GM23338 (cell line): ENCODE measurements at regions not wholly inside any gene's neighbourhood (a gene's known extent, or its start where the extent isn't known, plus 50 kb on each side); places are given as distances from the start of the nearest gene placed in this dataset.

Experiments used
- ATAC-seq: fragments of 200-7000 bp; cut with Tn5 transposase; 3 replicates; pipeline ENCODE4 v1.9.1; 2020
- DNase-seq: peaks from one replicate; pipeline ENCODE4 v3.0.0-alpha.2; 2015; ENCODE audit warnings: low spot score
- H2AFZ ChIP-seq: fragments of 200-600 bp; sonication (generic); 2 replicates; pipeline ENCODE4 v1.8.0; 2016; ENCODE audit warnings: antibody characterized with exemption, mild to moderate bottlenecking, moderate library complexity
- H3F3A ChIP-seq: fragments of 200-600 bp; sonication (generic); replicated peaks from 2 replicates; pipeline ENCODE4 v1.8.0; 2017; ENCODE audit warnings: antibody characterized with exemption, mixed run types, low read depth
- H3K27ac ChIP-seq: fragments of 200-600 bp; sonication (generic); 2 replicates; pipeline ENCODE4 v1.6.1; 2016; ENCODE audit warnings: low read depth
- H3K27me3 ChIP-seq: fragments of 200-600 bp; sonication (generic); 2 replicates; pipeline ENCODE4 v1.8.0; 2016; ENCODE audit warnings: mild to moderate bottlenecking, mixed run types, moderate library complexity; ENCODE audit not compliant: insufficient read depth
- H3K36me3 ChIP-seq: fragments of 200-600 bp; sonication (generic); 2 replicates; pipeline ENCODE4 v1.8.0; 2016; ENCODE audit warnings: mild to moderate bottlenecking; ENCODE audit not compliant: insufficient read depth
- H3K4me1 ChIP-seq: fragments of 200-600 bp; sonication (generic); 2 replicates; pipeline ENCODE4 v1.8.0; 2016; ENCODE audit warnings: mild to moderate bottlenecking, moderate library complexity; ENCODE audit not compliant: insufficient read depth
- H3K4me2 ChIP-seq: fragments of 200-600 bp; sonication (generic); 2 replicates; pipeline ENCODE4 v1.7.1; 2017; ENCODE audit warnings: mixed run types
- H3K4me3 ChIP-seq: fragments of 200-600 bp; sonication (generic); 2 replicates; pipeline ENCODE4 v1.6.1; 2016; ENCODE audit warnings: mixed run types
- H3K79me2 ChIP-seq: fragments of 200-600 bp; sonication (generic); replicated peaks from 2 replicates; pipeline ENCODE4 v1.8.0; 2017; ENCODE audit warnings: mild to moderate bottlenecking; ENCODE audit not compliant: insufficient read depth
- H3K9me2 ChIP-seq: fragments of 200-600 bp; sonication (generic); 2 replicates; pipeline ENCODE4 v1.8.0; 2017; ENCODE audit not compliant: insufficient read depth
- H4K20me1 ChIP-seq: fragments of 200-600 bp; sonication (generic); replicated peaks from 2 replicates; pipeline ENCODE4 v1.8.0; 2017; ENCODE audit warnings: mild to moderate bottlenecking; ENCODE audit not compliant: insufficient read depth
- H3K27ac Mint-ChIP-seq: 2 replicates; pipeline ENCODE4 v1.8.0; 2020; ENCODE audit warnings: inconsistent platforms, mild to moderate bottlenecking, moderate library complexity, mixed read lengths
- H3K27me3 Mint-ChIP-seq: 3 replicates; pipeline ENCODE4 v1.8.0; 2022; ENCODE audit warnings: low read depth, mild to moderate bottlenecking, moderate library complexity, mixed read lengths, inconsistent platforms; ENCODE audit not compliant: insufficient read depth, poor library complexity
- H3K36me3 Mint-ChIP-seq: 3 replicates; pipeline ENCODE4 v1.8.0; 2021; ENCODE audit warnings: low read depth, mild to moderate bottlenecking, inconsistent platforms, moderate library complexity, mixed read lengths
- H3K4me1 Mint-ChIP-seq: 3 replicates; pipeline ENCODE4 v1.8.0; 2020; ENCODE audit warnings: mild to moderate bottlenecking, inconsistent platforms, mixed read lengths
- H3K4me3 Mint-ChIP-seq: 3 replicates; pipeline ENCODE4 v1.8.0; 2021; ENCODE audit warnings: moderate library complexity, mild to moderate bottlenecking, inconsistent platforms, mixed read lengths
- H3K9me3 Mint-ChIP-seq: 3 replicates; pipeline ENCODE4 v1.8.0; 2020; ENCODE audit warnings: moderate library complexity, mild to moderate bottlenecking, inconsistent platforms, mixed read lengths
- CREB1 ChIP-seq: fragments of 250-450 bp; sonication (Bioruptor Pico); IDR thresholded peaks from 2 replicates; pipeline ENCODE4 v1.5.0; 2020; ENCODE audit warnings: low read depth, mild to moderate bottlenecking, moderate library complexity
- EZH2 ChIP-seq: fragments of 200-600 bp; sonication (generic); IDR thresholded peaks from one replicate; pipeline ENCODE4 v1.8.0; 2017; ENCODE audit warnings: antibody characterized with exemption, mild to moderate bottlenecking, low read depth; ENCODE audit not compliant: unreplicated experiment
- EZH2phosphoT487 ChIP-seq: fragments of 200-600 bp; sonication (generic); IDR thresholded peaks from one replicate; pipeline ENCODE4 v1.8.1; 2018; ENCODE audit warnings: antibody characterized with exemption; ENCODE audit not compliant: unreplicated experiment
- JUNB ChIP-seq: IDR thresholded peaks from one replicate; pipeline ENCODE4 v1.6.1; 2016; ENCODE audit warnings: antibody characterized with exemption; ENCODE audit not compliant: unreplicated experiment
- NANOG ChIP-seq: IDR thresholded peaks from 2 replicates; pipeline ENCODE4 v1.6.1; 2016; ENCODE audit warnings: antibody characterized with exemption, borderline replicate concordance
- STAT1 ChIP-seq: IDR thresholded peaks from one replicate; pipeline ENCODE4 v1.6.1; 2016; ENCODE audit warnings: antibody characterized with exemption; ENCODE audit not compliant: unreplicated experiment
- ZNF331 ChIP-seq: fragments of 250-450 bp; sonication (Bioruptor Pico); IDR thresholded peaks from 2 replicates; pipeline ENCODE4 v1.5.0; 2020; ENCODE audit warnings: low read depth, mild to moderate bottlenecking, moderate library complexity
- TF ChIP-seq, protein P1 (sequence below): IDR thresholded peaks from 2 replicates; pipeline ENCODE4 v1.6.1; 2016; ENCODE audit warnings: antibody characterized with exemption
- TF ChIP-seq, protein P2 (sequence below), 2 experiments: fragments of 200-600 bp in 1 of 2; sonication (generic) in 1 of 2; conservative IDR thresholded peaks; 2 replicates each; pipeline versions ENCODE4 v1.5.1 to v1.6.1; 2016 to 2017; ENCODE audit warnings: antibody characterized with exemption in 2 of 2, low read depth in 2 of 2, mild to moderate bottlenecking in 2 of 2, moderate library complexity in 1 of 2
- TF ChIP-seq, protein P3 (sequence below): fragments of 250-450 bp; sonication (Bioruptor Pico); IDR thresholded peaks from 2 replicates; pipeline ENCODE4 v1.5.0; 2020; ENCODE audit warnings: mild to moderate bottlenecking, moderate library complexity

DNA sequence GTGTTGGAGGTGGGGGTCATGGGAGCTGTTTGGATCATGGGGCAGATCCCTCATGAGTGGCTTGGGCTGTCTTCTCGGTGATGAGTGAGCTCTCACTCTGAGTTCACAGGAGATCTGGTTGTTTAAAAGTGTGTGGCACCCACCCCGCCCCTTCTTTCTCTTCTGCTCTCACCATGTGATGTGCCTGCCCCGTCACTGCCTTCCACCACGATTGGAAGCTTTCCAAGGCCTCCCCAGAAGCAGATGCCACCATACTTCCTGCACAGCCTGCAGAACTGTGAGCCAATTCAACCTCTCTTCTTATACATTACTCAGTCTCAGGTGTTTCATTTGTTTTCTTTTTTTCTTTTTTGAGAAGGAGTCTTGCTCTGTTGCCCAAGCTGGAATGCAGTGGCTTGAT lies 170.0 kb downstream of the PTPN20 start (continued):
- TF ChIP-seq NANOG, result no peak
- no peak for TF ChIP-seq STAT1
- TF ChIP-seq CREB1 (CRISPR knock-in tag), result no peak
- TF ChIP-seq, protein P1, sequence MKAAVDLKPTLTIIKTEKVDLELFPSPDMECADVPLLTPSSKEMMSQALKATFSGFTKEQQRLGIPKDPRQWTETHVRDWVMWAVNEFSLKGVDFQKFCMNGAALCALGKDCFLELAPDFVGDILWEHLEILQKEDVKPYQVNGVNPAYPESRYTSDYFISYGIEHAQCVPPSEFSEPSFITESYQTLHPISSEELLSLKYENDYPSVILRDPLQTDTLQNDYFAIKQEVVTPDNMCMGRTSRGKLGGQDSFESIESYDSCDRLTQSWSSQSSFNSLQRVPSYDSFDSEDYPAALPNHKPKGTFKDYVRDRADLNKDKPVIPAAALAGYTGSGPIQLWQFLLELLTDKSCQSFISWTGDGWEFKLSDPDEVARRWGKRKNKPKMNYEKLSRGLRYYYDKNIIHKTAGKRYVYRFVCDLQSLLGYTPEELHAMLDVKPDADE, result no peak
- TF ChIP-seq, protein P2, sequence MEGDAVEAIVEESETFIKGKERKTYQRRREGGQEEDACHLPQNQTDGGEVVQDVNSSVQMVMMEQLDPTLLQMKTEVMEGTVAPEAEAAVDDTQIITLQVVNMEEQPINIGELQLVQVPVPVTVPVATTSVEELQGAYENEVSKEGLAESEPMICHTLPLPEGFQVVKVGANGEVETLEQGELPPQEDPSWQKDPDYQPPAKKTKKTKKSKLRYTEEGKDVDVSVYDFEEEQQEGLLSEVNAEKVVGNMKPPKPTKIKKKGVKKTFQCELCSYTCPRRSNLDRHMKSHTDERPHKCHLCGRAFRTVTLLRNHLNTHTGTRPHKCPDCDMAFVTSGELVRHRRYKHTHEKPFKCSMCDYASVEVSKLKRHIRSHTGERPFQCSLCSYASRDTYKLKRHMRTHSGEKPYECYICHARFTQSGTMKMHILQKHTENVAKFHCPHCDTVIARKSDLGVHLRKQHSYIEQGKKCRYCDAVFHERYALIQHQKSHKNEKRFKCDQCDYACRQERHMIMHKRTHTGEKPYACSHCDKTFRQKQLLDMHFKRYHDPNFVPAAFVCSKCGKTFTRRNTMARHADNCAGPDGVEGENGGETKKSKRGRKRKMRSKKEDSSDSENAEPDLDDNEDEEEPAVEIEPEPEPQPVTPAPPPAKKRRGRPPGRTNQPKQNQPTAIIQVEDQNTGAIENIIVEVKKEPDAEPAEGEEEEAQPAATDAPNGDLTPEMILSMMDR (conservative IDR thresholded peaks at IDR 0.05; ENCODE audit: low read depth in 2 of 2), result no peak

DNA sequence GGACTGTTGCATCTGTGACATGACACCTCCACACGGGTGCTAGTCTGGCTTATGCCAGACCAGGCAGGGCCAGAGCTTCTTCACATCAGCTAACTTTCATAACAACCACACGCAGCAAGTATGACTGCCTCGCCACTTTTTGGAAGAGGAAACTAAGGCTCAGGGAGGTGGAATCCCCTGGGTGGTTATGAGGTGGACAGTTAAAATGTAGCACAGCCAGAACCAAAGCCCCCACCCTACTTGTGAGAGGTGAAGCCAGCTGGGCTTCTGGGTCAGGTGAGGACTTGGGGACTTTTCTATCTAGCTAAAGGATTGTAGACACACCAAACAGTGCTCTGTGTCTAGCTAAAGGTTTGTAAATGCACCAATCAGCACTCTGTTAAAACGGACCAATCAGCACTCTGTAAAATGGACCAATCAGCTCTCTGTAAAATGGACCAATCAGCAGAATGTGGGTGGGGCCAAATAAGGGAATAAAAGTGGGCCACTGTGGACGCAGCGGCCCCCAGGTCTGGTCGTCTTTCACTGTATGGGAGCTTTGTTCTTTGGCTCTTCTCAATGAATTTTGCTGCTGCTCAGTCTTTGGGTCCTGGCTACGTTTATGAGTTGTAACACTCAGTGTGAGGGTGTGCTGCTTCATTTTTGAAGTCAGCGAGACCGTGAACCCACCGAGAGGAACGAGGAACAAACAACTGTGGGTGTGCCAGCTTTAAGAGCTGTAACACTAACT lies 171.0 kb downstream of the PTPN20 start:
- Histone ChIP-seq H2AFZ (no peak overlapping the region), H3F3A (no peaks in the 10 kb centered on the region), H3K9me2 (no peaks in the 10 kb centered on the region), H3K27ac (no peak overlapping the region), H3K4me2 (no peak overlapping the region), H3K4me3 (no peak overlapping the region), H3K79me2 (no peaks in the 10 kb centered on the region), H3K4me1 (no peaks in the 10 kb centered on the region), H4K20me1 (no peaks in the 10 kb centered on the region), H3K27me3 (no peaks in the 10 kb centered on the region), H3K36me3 (no peaks in the 10 kb centered on the region)
- ATAC-seq (no peak), DNase-seq (no peak)
- Mint-ChIP-seq H3K27ac (no peak overlapping the region), H3K4me1 (no peaks in the 10 kb centered on the region; the same call in 2 of the 3 replicates), H3K9me3 (peaks cover 6% of the 10 kb centered on the region; the same call in 1 of the 3 replicates), H3K4me3 (no peak overlapping the region), H3K36me3 (no peaks in the 10 kb centered on the region), H3K27me3 (peaks cover 5% of the 10 kb centered on the region)
- TF ChIP-seq JUNB, result no peak
- no peak for TF ChIP-seq ZNF331 (CRISPR knock-in tag)
- TF ChIP-seq, protein P3, sequence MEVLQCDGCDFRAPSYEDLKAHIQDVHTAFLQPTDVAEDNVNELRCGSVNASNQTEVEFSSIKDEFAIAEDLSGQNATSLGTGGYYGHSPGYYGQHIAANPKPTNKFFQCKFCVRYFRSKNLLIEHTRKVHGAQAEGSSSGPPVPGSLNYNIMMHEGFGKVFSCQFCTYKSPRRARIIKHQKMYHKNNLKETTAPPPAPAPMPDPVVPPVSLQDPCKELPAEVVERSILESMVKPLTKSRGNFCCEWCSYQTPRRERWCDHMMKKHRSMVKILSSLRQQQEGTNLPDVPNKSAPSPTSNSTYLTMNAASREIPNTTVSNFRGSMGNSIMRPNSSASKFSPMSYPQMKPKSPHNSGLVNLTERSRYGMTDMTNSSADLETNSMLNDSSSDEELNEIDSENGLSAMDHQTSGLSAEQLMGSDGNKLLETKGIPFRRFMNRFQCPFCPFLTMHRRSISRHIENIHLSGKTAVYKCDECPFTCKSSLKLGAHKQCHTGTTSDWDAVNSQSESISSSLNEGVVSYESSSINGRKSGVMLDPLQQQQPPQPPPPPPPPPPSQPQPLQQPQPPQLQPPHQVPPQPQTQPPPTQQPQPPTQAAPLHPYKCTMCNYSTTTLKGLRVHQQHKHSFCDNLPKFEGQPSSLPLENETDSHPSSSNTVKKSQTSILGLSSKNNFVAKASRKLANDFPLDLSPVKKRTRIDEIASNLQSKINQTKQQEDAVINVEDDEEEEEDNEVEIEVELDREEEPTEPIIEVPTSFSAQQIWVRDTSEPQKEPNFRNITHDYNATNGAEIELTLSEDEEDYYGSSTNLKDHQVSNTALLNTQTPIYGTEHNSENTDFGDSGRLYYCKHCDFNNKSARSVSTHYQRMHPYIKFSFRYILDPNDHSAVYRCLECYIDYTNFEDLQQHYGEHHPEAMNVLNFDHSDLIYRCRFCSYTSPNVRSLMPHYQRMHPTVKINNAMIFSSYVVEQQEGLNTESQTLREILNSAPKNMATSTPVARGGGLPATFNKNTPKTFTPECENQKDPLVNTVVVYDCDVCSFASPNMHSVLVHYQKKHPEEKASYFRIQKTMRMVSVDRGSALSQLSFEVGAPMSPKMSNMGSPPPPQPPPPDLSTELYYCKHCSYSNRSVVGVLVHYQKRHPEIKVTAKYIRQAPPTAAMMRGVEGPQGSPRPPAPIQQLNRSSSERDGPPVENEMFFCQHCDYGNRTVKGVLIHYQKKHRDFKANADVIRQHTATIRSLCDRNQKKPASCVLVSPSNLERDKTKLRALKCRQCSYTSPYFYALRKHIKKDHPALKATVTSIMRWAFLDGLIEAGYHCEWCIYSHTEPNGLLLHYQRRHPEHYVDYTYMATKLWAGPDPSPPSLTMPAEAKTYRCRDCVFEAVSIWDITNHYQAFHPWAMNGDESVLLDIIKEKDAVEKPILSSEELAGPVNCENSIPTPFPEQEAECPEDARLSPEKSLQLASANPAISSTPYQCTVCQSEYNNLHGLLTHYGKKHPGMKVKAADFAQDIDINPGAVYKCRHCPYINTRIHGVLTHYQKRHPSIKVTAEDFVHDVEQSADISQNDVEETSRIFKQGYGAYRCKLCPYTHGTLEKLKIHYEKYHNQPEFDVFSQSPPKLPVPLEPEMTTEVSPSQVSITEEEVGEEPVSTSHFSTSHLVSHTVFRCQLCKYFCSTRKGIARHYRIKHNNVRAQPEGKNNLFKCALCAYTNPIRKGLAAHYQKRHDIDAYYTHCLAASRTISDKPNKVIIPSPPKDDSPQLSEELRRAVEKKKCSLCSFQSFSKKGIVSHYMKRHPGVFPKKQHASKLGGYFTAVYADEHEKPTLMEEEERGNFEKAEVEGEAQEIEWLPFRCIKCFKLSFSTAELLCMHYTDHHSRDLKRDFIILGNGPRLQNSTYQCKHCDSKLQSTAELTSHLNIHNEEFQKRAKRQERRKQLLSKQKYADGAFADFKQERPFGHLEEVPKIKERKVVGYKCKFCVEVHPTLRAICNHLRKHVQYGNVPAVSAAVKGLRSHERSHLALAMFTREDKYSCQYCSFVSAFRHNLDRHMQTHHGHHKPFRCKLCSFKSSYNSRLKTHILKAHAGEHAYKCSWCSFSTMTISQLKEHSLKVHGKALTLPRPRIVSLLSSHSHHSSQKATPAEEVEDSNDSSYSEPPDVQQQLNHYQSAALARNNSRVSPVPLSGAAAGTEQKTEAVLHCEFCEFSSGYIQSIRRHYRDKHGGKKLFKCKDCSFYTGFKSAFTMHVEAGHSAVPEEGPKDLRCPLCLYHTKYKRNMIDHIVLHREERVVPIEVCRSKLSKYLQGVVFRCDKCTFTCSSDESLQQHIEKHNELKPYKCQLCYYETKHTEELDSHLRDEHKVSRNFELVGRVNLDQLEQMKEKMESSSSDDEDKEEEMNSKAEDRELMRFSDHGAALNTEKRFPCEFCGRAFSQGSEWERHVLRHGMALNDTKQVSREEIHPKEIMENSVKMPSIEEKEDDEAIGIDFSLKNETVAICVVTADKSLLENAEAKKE, result no peak
- TF ChIP-seq EZH2, result no peak
- TF ChIP-seq EZH2phosphoT487, result no peak
- TF ChIP-seq, protein P2 (conservative IDR thresholded peaks at IDR 0.05; ENCODE audit: low read depth in 2 of 2), result no peak
- TF ChIP-seq NANOG, result no peak
- TF ChIP-seq CREB1 (CRISPR knock-in tag), result no peak
- TF ChIP-seq, protein P1, result no peak
